Nephron progenitor cell (in vitro differentiated cells): ENCODE measurements at regions not wholly inside any gene's neighbourhood (a gene's known extent, or its start where the extent isn't known, plus 50 kb on each side); places are given as distances from the start of the nearest gene placed in this dataset.
"Not testable (repeated sequence)": the region's sequence is repeated elsewhere in the genome, so short reads cannot be mapped to it uniquely, and the experiment has no call there.

Experiments used
- DNase-seq: peaks from one replicate; pipeline ENCODE4 v3.0.0; 2021
- H3K27ac Mint-ChIP-seq: 2 replicates; pipeline ENCODE4 v1.8.0; 2021; ENCODE audit warnings: mild to moderate bottlenecking, moderate library complexity, mixed read lengths
- H3K27me3 Mint-ChIP-seq: 2 replicates; pipeline ENCODE4 v1.8.0; 2021; ENCODE audit warnings: mild to moderate bottlenecking, low read depth, mixed read lengths; ENCODE audit not compliant: poor library complexity
- H3K36me3 Mint-ChIP-seq: 2 replicates; pipeline ENCODE4 v1.8.0; 2021; ENCODE audit warnings: low read depth, mixed read lengths
- H3K4me1 Mint-ChIP-seq: 2 replicates; pipeline ENCODE4 v1.8.0; 2021; ENCODE audit warnings: mixed read lengths
- H3K4me3 Mint-ChIP-seq: 2 replicates; pipeline ENCODE4 v1.8.0; 2021; ENCODE audit warnings: mild to moderate bottlenecking, moderate library complexity, mixed read lengths
- H3K9me3 Mint-ChIP-seq: 2 replicates; pipeline ENCODE4 v1.8.0; 2021; ENCODE audit warnings: mild to moderate bottlenecking, moderate library complexity, mixed read lengths
- TF ChIP-seq, protein P1 (sequence below): fragments of 200-600 bp; sonication (generic); IDR thresholded peaks from 2 replicates; pipeline ENCODE4 v1.5.0; 2021; ENCODE audit warnings: antibody characterized with exemption

DNA sequence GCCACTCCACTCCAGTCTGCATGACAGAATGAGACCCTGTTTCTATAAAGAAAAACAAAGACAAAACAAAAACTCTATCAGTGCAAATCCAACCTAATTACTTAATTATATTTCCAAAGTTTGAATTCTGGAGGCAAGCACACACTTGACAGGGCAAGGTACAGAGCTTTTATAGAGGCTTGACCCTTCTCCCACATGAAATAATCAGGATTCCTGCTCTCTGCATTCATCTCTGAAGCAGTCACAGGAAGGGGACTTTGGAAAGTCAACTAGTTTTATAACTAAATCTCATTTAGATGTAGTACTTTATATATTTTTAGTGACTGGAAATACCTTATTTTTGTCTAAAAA, 91.9 kb upstream of the CHD1 start:
- Mint-ChIP-seq H3K36me3 (peaks cover 7% of the 10 kb centered on the region), H3K9me3 (no peaks in the 10 kb centered on the region), H3K27me3 (peaks cover 9% of the 10 kb centered on the region), H3K4me3 (no peak overlapping the region), H3K4me1 (no peaks in the 10 kb centered on the region), H3K27ac (no peak overlapping the region)
- TF ChIP-seq, protein P1, sequence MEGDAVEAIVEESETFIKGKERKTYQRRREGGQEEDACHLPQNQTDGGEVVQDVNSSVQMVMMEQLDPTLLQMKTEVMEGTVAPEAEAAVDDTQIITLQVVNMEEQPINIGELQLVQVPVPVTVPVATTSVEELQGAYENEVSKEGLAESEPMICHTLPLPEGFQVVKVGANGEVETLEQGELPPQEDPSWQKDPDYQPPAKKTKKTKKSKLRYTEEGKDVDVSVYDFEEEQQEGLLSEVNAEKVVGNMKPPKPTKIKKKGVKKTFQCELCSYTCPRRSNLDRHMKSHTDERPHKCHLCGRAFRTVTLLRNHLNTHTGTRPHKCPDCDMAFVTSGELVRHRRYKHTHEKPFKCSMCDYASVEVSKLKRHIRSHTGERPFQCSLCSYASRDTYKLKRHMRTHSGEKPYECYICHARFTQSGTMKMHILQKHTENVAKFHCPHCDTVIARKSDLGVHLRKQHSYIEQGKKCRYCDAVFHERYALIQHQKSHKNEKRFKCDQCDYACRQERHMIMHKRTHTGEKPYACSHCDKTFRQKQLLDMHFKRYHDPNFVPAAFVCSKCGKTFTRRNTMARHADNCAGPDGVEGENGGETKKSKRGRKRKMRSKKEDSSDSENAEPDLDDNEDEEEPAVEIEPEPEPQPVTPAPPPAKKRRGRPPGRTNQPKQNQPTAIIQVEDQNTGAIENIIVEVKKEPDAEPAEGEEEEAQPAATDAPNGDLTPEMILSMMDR: no peak
- DNase-seq: no peak

DNA sequence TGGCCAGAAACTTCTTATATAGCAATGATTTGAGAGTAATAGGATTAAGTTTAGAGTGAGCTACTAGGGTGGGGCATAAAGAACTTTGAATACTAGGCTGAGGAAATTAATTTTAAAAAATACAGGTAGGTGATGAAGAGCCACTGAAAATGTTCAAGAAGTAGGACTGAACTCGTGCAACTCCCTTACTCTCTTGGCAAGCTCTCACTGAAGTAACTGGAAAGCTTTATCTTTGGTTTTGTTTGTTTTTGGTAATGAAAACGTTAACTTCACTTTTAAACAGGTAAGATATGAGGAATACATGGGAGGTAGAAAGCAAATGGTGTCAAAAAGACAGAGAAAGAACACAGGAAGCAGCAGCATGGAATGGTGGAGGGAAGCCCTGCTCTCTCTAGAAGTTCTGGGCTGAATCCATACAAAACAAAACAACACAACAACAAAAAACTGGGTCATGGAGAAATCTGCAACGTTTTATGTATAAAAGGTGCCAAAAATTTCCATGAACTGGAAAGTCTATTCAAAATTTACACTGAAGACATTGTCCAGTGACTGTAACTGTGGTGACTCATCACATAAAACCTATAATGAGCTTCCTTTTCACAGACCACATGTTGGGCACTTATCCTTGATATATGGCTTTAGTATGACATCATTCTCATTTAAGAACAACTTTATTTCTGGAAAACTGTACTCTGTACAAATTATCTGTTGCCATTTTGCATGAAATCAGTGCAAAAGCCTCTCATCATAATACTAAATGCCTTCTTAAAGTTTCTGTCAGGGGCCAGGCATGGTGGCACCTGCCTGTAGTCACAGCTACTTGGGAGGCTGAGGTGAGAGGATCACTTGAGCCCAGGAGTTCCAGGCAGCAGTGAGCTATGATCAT, 91.2 kb upstream of the CHD1 start:
- Mint-ChIP-seq H3K36me3 (peaks cover 11% of the 10 kb centered on the region), H3K4me3 (no peak overlapping the region), H3K27me3 (peaks cover 6% of the 10 kb centered on the region), H3K9me3 (no peaks in the 10 kb centered on the region), H3K27ac (no peak overlapping the region), H3K4me1 (no peaks in the 10 kb centered on the region)
- DNase-seq: no peak
- TF ChIP-seq, protein P1: no peak

DNA sequence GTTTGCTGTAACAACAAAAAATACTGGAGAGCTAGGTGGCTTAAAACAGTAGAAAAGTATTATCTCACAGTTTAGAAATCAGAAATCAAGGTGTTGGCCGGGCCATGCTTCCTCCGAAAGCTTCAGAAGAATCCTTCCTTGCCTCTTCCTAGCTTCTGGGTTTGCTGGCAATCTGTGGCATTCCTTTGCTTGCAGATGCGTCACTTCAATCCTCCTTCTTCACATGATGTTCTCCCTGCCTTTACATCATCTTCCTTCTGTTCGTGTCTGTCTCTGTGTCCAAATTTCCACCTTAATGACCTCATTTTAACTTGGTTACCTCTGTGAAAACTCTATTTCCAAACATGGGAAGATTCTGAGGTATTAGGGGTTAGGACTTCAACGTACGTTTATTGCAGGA, 90.4 kb upstream of the CHD1 start:
- DNase-seq: no peak
- no peak overlapping the region for H3K4me3 Mint-ChIP-seq
- peaks cover 11% of the 10 kb centered on the region for H3K36me3 Mint-ChIP-seq
- no peak overlapping the region for H3K27ac Mint-ChIP-seq
- TF ChIP-seq, protein P1: no peak
- no peaks in the 10 kb centered on the region for H3K9me3 Mint-ChIP-seq
- peaks cover 6% of the 10 kb centered on the region for H3K27me3 Mint-ChIP-seq
- no peaks in the 10 kb centered on the region for H3K4me1 Mint-ChIP-seq

DNA sequence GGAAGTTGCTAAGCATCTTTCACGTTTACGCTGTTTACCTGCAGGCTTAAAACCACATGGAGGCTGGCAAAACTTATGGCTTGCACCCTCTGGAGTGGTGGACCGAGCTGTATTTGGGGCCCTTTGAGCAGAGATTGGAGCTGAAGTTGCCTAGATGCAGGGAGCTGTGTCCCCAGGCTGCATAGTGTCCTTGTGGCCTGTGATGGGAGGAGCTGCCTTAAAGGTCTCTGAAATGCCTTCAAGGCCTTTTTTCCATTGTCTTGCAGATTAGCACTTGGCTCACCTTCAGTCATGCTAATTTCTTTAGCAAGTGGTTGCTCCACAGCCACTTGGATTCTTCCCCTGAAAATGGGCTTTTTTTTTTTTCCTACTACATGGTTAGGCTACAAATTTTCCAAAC, 81.5 kb upstream of the CHD1 start:
- Mint-ChIP-seq H3K36me3 (peaks cover under 1% of the 10 kb centered on the region), H3K27ac (no peak overlapping the region)
- DNase-seq: no peak

DNA sequence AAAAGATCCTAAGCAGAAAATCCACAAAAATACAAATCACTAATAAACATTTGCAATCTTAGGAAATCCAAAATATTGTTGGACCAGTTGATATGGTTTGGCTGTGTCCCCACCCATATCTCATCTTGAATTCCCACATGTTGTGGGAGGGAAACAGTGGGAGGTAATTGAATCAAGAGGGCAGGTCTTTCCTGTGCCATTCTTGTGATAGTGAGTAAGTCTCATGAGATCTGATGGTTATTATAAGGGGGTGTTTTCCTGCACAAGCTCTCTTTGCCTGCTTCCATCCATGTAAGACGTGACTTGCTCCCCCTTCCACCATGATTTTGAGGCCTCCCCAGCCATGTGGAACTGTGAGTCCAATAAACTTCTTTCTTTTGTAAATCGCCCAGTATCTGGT, 79.2 kb upstream of the CHD1 start:
- not testable (repeated sequence) for H3K27me3 Mint-ChIP-seq, H3K36me3 Mint-ChIP-seq, DNase-seq, H3K27ac Mint-ChIP-seq, H3K9me3 Mint-ChIP-seq, H3K4me3 Mint-ChIP-seq, H3K4me1 Mint-ChIP-seq

More for the DNA sequence above, 81.5 kb upstream of the CHD1 start:
- Mint-ChIP-seq H3K4me1 (no peaks in the 10 kb centered on the region), H3K4me3 (no peak overlapping the region), H3K27me3 (no peaks in the 10 kb centered on the region), H3K9me3 (peaks cover 6% of the 10 kb centered on the region)
- TF ChIP-seq, protein P1: no peak

DNA sequence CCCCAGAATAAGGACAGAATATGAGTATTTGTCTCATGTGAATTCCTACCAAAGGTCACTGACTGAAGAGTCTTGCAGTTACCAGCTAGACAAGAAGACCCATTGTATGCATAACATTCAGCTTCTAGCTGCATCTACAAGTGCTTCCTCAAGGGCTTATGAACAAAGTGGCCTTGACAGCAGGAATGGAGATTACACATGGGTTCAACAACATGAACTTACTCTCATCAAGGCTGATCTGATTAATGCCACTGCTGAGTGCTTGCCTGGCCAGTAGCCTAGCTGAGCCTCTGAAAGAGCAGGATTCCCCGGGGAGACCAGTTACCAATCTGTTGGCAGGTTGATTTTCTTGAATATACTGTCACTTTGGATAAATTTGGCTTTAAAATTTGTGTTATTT, 76.7 kb upstream of the CHD1 start:
- TF ChIP-seq, protein P1: no peak
- DNase-seq: no peak
- Mint-ChIP-seq H3K4me3 (no peak overlapping the region), H3K9me3 (no peaks in the 10 kb centered on the region), H3K36me3 (no peaks in the 10 kb centered on the region), H3K27ac (no peak overlapping the region), H3K27me3 (no peaks in the 10 kb centered on the region), H3K4me1 (no peaks in the 10 kb centered on the region)
